GM18873 (cell line): ENCODE measurements at regions not wholly inside any gene's neighbourhood (a gene's known extent, or its start where the extent isn't known, plus 50 kb on each side); places are given as distances from the start of the nearest gene placed in this dataset.
"Not testable (repeated sequence)": the region's sequence is repeated elsewhere in the genome, so short reads cannot be mapped to it uniquely, and the experiment has no call there.

ENCODE experiments used
- ATAC-seq: cut with Tn5 transposase; IDR thresholded peaks from one replicate; pipeline ENCODE4 v1.9.1; 2021; ENCODE audit warnings: mild to moderate bottlenecking, moderate library complexity, moderate number of reproducible peaks; ENCODE audit not compliant: unreplicated experiment, low FRiP score

DNA sequence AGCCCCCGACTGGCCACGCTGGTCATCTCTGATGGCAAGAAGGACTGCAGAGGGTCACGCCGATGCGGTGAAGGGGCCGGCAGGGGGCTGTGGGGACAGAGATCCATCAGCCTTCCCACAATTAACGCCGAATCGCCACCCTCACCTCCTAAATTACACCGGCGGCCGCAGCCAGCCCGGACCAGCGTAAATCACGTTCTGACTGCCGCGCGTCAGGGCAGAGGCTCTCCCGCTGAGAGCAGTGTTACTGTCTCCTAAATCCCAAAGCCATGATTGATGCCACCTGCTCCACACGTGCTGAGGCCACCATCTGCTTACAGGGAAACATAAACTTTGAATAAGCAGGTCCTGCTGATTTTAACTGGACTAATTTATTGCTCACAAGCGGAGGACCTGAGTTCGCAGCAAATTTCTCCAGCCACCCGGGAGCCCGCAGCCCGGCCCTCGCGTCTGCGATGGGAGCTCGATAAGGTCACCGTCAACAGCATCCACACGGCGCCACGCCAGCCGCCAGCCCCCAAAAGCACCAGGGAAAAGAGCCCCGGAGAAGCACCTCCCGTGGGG is 127.3 kb upstream of the NKX1-1 start:
- no peak for ATAC-seq

GRCh38 chr4:1532549-1533395 is 126.5 kb upstream of the NKX1-1 start:
- no peak for ATAC-seq

DNA sequence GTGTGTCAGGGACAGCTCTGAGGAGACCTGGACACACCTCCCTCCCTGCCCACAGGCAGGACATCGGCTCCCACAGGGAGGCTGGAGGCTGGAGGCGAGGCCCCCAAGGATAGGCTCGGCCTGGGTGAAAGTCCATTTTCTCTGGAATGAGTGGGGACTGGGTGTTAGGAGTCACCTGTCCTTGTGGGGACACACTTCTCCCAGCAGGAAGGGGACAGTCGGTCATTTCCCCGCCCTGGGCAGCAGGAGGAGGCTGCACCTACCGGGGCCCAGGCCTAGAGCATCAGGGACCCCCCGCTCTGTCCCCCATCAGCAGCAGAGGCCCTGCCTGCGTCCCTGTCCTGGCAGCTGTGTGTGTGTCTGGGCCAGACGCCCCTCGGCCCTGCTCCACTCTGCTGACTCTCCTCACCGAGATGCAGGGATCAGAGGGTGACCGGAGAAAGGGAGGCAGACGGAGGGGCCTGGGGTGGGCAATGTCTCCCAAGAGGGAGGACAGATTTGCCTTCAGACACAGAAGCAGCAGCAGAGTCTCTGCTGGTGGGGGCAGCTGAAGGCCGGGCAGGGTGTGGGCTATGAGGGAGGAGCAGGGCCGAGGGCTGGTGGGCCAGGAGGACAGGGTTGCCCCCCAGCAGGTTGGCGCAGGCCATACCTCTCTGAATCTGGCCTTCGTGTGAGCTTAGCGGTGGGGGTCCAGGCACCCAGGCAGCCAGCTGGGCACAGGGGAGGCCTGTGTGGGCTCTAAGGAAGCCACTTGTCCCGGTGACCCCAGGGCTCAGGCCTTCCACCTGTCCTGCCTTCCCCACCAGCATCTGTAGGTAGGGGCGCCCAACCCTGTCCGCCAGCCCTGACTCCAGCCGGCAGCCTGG is 125.7 kb upstream of the NKX1-1 start:
- no peak for ATAC-seq

DNA sequence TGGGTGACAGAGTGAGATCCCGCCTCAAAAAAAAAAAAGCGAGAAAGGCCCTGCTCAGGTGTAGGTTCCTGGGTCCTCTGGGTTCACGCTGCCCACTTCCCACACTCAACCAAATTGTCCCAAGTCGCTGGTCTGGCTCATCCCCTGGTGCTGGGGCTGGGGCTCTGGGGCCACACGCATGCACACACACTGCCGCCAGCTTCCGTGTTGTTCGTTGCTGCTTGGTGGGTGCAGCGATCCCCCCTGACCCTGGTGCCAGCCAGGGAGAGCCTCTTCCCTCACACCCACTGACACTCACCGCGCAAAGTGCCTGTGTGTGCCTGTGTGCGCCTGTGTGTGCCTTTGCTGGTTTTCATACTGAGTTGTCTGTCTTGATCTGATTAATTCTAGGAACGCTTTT is 124.1 kb upstream of the NKX1-1 start:
- ATAC-seq, result no peak

DNA sequence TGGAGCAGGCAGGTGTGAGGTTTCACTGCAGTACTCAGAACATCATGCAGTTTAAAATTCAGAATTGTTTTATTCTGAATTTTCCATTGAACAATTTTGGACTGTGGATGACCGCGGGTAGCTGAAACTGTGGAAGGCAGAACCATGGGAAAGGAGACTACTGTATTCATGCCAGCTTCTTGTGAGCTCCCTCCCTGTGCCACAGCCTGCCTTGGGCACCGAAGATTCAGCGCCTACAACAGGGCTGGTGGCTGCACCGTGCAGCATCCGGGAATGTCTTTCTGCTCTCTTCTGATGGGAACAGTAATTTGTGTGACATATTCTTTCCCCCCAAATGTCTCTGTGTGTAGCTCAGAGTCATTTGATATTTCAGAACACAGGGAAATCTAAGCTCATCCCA is 118.5 kb upstream of the NKX1-1 start:
- no peak for ATAC-seq

GRCh38 chr4:1523907-1524636 is 117.8 kb upstream of the NKX1-1 start:
- no peak for ATAC-seq

- ATAC-seq, result no peak
Observed at GRCh38 chr4:1523506-1523905, 117.3 kb upstream of the NKX1-1 start.

GRCh38 chr4:1523033-1523432 is 116.8 kb upstream of the NKX1-1 start:
- ATAC-seq, result no peak

GRCh38 chr4:1522606-1523005 is 116.4 kb upstream of the NKX1-1 start:
- no peak for ATAC-seq

- ATAC-seq, result no peak
Observed at GRCh38 chr4:1521821-1522361, 115.6 kb upstream of the NKX1-1 start.

- not testable (repeated sequence) for ATAC-seq
Observed at GRCh38 chr4:1520795-1521576, 114.7 kb upstream of the NKX1-1 start.

DNA sequence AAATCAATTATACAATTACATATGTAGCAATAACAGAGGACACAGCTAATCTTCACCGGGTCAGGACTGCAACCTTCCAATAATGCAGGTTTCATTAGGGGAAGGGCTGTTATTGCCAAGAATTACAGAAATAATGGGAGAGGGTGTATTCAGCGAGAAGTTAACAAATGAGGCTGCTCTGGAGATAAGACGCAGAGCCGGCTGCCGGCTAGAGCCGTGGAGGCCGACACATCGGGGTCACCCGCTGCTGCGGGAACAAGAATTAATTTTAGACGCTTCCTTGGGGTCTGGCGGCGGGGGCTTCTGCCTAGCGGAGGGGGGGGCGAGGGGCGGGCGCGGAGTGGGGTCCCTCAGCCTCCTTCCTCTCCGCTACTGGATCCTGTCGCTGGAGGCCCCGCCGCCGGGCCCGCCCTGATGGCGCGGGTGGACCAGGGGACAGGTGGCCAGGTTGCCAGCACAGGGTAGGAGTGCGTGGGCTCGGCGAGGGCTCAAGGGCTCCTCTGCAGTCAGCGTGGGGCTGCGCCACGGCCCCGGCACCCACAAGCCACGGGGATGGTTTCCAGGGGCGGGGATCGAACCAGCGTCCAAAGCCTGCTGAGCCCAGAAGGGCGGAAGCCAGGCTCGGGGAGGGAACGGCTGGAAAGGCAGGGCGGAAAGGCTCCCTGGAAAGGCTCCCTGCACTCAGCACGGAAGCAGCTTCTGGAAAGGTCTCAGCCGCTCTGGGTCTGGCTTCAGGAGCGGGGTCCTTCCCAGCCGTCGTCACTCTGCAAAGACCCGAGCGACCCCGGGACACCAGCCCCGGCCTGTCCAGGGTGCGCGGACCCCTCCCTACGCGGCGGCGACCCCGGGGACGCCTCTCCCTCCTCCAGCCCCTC is 113.8 kb upstream of the NKX1-1 start:
- ATAC-seq, result no peak

GRCh38 chr4:1518997-1519700 is 112.9 kb upstream of the NKX1-1 start:
- ATAC-seq, result no peak

DNA sequence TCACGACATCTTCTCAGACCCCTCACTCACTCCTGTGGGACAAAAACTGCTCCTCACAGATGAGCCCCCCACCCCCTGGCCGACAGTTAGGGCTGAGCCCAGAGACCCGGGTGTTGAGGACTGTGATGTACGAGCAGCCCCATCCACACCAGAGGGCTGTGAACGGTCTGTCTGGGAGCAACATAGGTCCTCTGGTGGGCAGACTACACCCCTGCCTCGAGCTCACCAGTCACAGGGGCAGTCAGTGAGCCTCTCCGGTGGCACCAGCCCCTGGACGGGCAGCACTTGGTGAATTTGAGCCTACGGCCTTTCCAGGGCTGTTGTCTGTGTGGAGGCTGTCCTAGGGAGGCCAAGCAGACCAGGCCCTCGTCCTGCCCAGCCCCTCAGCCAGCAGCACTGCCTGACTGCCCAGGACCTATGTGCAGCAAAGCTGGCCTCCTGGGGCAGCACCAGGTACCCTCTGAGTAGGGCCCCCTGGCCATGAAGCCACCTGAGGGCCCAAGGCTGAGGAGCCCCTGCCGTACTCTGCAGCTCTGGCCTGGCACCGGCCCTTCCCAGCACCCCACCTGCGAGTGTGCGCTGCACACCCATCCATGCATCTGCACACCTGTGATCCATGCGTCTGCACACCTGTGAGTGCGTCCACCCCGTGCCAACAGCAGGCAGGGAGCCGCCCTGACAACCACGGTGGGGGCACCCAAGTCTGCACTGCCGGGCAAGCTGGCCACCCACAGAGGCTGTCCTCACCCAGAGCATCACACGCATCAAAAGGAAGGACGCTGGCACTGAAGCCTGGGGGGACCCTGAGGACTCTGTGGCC is 111.6 kb upstream of the NKX1-1 start:
- no peak for ATAC-seq

DNA sequence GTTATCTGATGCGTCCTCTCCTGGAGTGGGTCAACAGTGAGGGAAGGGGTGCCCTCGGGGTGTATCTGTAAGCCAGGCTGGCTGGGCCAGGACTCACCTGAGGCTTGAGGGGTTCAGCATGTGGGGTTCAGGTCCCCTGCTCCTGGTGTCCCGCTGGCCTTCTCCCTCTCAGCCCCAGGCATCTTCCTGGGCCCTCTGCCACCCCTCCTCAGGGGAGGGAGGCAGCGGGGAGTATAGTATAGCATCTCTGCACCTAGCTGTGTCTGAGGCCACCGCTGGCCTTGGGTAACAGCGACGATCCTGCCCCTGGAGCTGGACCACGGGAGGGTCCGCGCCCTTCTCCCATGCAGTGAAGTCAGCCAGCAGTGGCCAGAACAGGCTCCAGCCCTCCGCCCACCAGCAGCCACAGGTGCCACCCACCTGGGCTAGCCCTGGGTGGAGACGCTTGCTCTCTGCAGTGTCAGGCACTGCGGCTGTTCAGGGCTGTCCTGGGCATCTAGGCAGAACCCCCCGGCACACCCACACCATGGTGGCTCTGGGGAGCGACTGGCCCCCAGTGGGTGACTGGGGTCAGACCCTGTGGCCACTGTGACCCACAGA is 110.7 kb upstream of the NKX1-1 start:
- ATAC-seq, result no peak

GRCh38 chr4:1516261-1516660 is 110.0 kb upstream of the NKX1-1 start:
- ATAC-seq, result no peak

GRCh38 chr4:1515763-1516162 is 109.5 kb upstream of the NKX1-1 start:
- no peak for ATAC-seq
